H7 (cell line): ENCODE measurements at regions not wholly inside any gene's neighbourhood (a gene's known extent, or its start where the extent isn't known, plus 50 kb on each side); places are given as distances from the start of the nearest gene placed in this dataset.
A peak's percentile ranks its signal among the peaks of the same experiment; 100 is the strongest.

ENCODE experiments used
- DNase-seq: peaks from one replicate; pipeline ENCODE4 v3.0.0; 2012
- H3K27me3 ChIP-seq: 2 replicates; pipeline ENCODE4 v1.6.0; 2011; ENCODE audit warnings: mild to moderate bottlenecking, low read length; ENCODE audit not compliant: control insufficient read depth, insufficient read depth
- H3K36me3 ChIP-seq: replicated peaks from 2 replicates; pipeline ENCODE4 v1.5.1; 2011; ENCODE audit warnings: low read length; ENCODE audit not compliant: control insufficient read depth, insufficient read depth
- H3K4me3 ChIP-seq: 2 replicates; pipeline ENCODE4 v1.5.1; 2011; ENCODE audit warnings: low read depth, mild to moderate bottlenecking, control low read depth, low read length, moderate library complexity; ENCODE audit not compliant: insufficient read depth

DNA sequence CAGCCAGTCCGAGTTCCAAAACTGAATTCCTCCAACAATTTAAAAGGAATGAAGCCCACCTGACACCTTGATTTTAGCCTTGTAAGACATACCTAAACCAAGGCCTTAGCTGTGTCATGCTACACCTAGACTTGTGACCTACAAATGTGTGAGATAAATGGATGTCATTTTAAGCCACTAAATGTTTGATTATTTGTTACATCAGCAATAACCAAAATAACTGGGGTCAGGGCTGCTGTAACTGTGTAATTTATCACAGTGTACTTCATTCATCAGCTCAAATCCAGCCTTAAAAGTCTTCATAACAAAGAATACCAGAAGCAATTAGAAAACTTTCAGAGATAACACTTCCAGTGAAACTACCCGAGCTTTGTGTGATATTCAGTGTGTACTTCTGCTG lies 673.0 kb upstream of the ANO3 start:
- DNase-seq, result no peak
- Histone ChIP-seq H3K36me3 (no peaks in the 10 kb centered on the region), H3K4me3 (no peak overlapping the region), H3K27me3 (no peaks in the 10 kb centered on the region)

DNA sequence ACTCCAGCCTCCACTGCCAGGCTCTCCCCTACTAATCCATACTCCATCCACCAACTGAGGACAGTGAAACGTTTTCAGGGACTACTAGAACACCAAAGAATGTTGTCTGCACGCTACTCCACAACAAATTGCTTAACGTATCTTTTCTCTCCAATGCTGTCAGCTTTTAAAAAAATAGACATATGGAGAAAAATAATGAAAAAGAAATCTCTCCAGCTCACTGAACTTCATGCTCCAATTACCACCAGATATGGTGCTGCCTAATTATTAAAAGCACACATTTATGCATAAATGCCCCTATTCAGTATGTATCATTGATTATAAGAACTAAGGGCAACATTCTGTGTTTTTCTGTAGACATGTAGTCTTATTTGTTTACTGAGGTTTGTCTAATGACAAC lies 672.2 kb upstream of the ANO3 start:
- no peaks in the 10 kb centered on the region for H3K27me3 ChIP-seq
- DNase-seq, result no peak
- H3K36me3 ChIP-seq, result no peaks in the 10 kb centered on the region
- H3K4me3 ChIP-seq, result no peak overlapping the region

DNA sequence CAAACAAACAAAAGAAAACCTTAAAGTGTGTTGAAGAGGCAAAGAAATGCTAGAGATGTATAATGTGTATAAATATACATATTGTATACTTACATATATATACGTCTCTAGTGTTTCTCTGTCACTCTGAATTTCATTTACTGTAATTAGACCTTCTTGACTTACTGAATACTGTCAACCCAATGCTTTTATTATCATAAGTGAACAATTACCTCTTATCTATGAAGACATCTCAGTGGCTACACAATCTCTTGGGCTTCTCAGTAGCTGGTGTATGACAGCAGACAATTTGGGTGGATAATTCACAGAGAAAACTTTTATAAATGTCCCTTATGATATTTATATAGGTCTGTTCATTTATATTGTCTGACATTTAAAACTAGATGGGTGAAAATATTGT lies 664.1 kb upstream of the ANO3 start:
- no peaks in the 10 kb centered on the region for H3K27me3 ChIP-seq
- H3K4me3 ChIP-seq, result no peak overlapping the region
- no peaks in the 10 kb centered on the region for H3K36me3 ChIP-seq
- no peak for DNase-seq

DNA sequence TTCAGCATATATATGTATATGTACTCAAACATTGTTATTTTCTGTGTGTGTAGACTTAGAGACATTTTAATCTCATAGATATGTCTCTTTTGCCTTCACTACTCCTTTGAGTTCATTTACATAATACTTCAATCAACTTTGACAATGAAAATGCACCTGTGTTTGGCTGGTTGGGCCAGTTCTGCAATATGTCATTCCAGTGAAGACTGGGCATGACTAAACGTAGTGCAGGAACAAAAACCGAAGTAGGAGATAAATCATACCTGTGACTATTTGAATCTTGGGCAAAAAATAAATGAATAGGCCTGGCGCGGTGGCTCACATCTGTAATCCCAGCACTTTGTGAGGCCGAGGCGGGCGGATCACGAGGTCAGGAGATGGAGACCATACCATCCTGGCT lies 640.0 kb upstream of the ANO3 start:
- Histone ChIP-seq H3K4me3 (no peak overlapping the region), H3K27me3 (no peaks in the 10 kb centered on the region), H3K36me3 (no peaks in the 10 kb centered on the region)
- no peak for DNase-seq

DNA sequence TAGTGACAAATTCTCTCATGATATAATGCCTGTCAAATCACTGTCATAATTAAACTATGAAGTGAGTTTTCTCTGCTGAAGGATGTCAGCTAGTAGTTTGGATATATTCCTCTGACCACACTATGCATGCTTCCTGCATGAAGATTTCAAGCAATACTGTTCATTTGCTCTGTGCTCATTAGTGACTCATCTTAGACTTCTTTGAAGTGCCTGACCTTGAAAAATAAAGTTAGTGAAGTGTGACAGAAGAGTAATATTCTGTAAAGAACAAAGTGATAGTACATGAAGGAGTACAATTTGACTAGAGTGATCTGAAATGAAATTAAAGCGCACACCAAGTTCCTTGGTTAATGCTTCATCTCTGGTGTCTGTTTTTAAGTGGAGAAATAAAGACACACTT lies 629.5 kb upstream of the ANO3 start:
- no peak for DNase-seq
- no peaks in the 10 kb centered on the region for H3K27me3 ChIP-seq
- H3K36me3 ChIP-seq, result no peaks in the 10 kb centered on the region
- no peak overlapping the region for H3K4me3 ChIP-seq

DNA sequence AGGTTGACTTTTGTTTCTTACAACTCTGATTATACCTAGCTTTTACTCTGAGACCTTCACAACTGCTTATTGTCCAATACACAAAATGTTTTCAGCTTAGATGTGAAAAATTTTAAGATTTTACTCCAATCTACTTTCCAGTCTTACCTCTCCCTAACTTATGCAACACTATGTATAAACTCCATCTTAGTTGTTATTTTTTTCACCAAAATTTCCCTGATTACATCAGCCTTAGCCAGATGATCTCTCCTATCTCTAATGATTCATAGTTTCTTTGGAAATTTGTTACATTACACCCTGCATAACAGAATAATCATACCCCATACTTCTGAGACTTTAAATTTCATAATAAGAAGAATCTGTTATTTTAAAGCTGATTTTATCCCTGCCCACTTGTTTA lies 621.0 kb upstream of the ANO3 start:
- Histone ChIP-seq H3K27me3 (no peaks in the 10 kb centered on the region), H3K4me3 (no peak overlapping the region), H3K36me3 (no peaks in the 10 kb centered on the region)
- no peak for DNase-seq

DNA sequence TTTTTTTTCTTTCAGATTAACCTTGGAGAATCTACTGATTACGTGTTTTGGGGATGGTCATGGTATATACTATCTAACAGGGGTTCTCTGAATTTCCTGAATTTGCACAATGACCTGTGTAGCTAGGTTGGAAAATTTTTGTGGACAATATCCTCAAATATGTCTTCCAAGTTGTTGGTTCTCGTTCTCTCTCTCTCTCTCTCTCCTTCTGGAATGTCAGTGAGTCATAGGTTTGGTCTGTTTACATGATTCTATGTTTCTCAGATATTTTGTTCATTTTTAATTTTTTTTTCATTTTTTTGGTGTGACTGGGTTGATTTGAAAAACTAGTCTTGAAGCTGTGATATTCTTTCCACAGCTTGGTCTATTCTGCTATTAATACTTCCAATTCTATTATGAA lies 604.0 kb upstream of the ANO3 start:
- Histone ChIP-seq H3K36me3 (no peaks in the 10 kb centered on the region), H3K27me3 (no peaks in the 10 kb centered on the region), H3K4me3 (no peak overlapping the region)
- no peak for DNase-seq

DNA sequence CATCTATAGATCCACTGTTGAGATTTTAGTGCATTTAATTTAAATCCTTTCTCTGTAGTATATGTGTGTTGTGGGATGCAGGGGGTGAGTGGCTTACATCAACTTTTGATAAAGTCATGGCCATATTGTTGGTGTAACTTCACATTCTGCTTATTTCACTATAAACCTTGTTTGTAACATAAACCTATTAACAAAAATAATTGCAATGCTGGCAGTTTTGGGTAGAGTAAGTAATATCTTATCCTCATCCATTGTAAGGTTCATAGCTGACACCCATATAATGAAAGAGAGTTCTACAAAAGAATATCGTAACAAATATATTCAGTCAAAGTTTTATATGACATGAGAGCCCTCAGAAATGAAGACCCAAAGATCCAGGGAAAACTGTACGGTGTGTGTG lies 601.7 kb upstream of the ANO3 start:
- no peak for DNase-seq
- Histone ChIP-seq H3K36me3 (no peaks in the 10 kb centered on the region), H3K27me3 (no peaks in the 10 kb centered on the region), H3K4me3 (no peak overlapping the region)

DNA sequence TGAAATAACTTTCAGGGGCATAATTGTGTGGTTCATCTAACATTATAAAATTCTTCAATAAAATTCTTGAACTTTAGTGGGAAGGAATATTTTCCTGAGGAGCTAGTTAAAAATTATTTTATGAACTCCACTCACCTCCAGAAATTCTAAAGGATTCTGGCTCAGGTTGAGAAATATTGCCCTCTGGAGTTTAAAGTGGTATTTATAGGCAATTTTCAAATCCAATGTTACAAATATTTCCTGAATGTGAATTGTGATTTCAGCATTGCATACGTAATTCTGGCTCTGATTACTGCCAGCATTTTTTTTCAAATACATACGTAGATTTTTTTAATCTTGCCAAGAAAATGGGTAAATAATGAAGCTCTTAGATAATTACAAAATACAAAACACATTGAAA lies 598.2 kb upstream of the ANO3 start:
- Histone ChIP-seq H3K36me3 (no peaks in the 10 kb centered on the region), H3K4me3 (no peak overlapping the region), H3K27me3 (no peaks in the 10 kb centered on the region)
- DNase-seq, result no peak

DNA sequence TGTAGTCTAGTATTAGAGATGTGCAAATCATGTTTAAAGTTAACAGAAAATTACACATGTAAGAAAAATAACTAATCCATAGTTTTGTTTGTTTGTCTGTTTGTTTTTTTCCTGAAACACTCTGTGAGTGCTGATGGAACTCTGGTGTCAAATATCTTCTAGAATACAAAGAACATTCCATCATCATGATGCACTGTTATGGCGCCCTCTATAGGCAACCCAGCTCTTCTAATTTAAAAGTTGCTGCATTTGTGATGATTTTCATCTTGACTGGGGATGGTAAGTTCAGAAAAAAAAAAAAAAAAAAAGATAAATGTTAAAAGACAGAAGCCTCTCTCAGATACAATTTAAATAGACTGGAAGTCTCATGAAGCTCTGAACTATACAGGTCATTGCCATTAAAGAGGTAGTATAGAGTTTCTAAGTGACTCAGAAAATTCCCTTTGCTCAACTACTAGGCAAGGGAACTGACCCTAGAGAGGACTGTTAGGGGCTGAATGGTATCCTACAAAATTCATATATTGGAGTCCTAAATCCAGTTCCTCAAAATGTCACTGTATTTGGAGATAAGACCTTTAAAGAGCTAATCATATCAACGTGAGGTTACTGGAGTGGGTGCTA lies 597.2 kb upstream of the ANO3 start:
- Histone ChIP-seq H3K4me3 (no peak overlapping the region), H3K36me3 (no peaks in the 10 kb centered on the region), H3K27me3 (no peaks in the 10 kb centered on the region)
- DNase-seq, result peak; percentile 15

DNA sequence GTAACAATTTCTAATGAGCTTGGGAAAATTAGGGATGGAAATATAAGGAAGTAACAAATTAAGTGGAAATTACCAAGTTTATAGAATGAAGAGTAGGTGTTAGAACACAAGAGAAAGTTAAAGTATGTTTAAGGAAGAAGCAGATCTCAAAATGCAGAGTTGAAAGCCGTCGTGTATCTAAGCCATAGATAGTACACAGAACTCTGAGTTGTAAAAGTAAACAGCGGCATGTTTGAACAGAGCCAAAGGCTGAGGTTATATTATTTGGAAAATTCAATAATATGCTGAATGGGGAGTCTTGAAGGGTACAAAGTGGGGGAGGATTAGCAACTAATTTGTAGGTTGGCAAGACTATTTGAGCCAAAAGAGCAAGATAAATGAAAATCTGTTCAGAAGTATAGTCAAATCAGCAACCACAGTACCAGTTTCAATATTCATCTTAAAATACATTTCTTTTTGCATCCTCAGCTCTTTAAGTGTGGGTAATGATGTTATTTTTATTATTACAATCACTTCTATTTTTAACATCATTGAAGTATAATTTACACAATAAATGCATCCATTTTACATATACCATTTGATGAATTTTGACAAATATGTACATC lies 594.8 kb upstream of the ANO3 start:
- DNase-seq, result no peak
- Histone ChIP-seq H3K27me3 (no peaks in the 10 kb centered on the region), H3K4me3 (no peak overlapping the region)

DNA sequence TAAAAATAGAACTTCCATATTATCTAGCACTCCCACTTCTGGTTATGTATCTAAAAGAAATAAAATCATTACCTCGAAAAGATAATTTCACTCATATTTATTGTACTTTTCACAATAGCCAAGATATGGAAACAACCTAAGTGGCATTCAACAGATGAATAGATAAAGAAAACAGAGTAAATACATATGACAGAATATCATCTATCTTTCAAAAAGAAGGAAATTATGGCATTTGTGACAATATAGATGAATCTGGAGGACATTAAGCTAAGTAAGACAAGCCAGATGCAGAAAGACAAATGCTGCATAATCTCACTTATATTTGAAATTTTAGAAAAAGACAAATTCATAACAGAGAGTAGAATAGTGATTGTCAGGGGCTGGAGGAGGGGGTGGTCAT lies 590.0 kb upstream of the ANO3 start:
- Histone ChIP-seq H3K27me3 (no peaks in the 10 kb centered on the region), H3K4me3 (no peak overlapping the region), H3K36me3 (no peaks in the 10 kb centered on the region)
- no peak for DNase-seq

More for the DNA sequence above, 594.8 kb upstream of the ANO3 start:
- no peaks in the 10 kb centered on the region for H3K36me3 ChIP-seq

DNA sequence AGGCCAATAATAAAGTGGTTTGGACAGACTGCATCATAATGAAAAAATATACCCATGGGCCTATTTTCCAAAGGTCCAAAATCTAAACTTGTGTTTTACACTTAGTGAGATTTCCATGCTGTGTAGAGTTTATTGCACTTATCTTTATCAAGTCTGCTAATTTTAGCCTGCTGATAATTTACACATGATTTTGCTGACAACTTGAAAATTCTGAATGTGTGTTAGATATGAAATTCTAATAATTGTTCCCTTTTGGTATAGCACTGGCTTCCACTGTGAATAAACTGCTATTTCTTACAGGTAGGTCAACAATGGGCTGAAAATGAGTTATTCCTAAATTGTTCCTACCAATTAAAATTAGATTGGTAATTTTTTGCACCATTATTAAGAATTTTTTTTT lies 589.1 kb upstream of the ANO3 start:
- Histone ChIP-seq H3K36me3 (no peaks in the 10 kb centered on the region), H3K27me3 (no peaks in the 10 kb centered on the region), H3K4me3 (no peak overlapping the region)
- DNase-seq, result no peak

DNA sequence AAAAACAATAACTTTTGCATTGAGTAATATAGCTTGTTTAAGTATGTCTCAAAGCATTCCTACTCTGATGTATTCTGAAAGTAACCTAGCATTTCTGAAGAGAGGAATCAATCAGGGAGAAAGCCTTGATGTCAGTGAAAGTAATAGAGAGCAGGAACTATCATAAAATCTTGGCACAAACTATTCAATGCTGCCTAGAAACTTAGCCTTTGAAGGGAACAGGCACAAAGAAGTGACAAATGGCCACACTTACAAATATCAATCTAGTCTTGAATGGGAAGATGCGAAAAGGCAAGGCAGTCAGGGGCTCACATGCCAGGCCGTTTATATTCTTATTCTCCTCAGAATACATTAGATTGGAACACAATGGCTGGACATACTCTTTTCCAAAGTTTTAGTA lies 576.5 kb upstream of the ANO3 start:
- H3K36me3 ChIP-seq, result no peaks in the 10 kb centered on the region
- no peaks in the 10 kb centered on the region for H3K27me3 ChIP-seq
- DNase-seq, result no peak
- H3K4me3 ChIP-seq, result no peak overlapping the region

DNA sequence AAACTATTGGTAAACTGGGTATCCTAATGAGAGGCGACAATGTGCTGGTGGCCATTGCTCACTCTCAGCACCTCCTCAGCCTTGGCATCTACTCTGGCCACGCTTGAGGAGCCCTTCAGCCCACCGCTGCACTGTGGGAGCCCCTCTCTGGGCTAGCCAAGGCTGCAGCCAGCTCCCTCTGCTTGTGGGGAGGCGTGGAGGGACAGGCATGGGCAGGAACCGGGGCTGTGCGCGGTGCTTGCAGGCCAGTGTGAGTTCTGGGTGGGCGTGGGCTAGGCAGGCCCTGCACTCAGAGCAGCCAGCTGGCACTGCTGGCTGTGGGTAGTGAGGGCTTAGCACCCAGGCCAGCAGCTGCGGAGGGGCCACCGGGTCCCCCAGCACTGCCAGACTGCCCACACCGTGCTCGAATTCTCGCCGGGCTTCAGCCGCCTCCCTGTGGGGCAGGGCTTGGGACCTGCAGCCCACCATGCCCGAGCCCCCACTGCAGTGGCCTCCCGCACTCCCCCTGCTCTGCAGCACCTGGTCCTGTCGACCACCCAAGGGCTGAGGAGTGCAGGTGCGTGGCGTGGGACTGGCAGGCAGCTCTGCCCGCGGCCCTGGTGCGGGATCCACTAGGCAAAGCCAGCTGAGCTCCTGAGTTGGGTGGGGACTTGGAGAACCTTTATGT lies 575.9 kb upstream of the ANO3 start:
- DNase-seq, result no peak
- Histone ChIP-seq H3K36me3 (no peaks in the 10 kb centered on the region), H3K4me3 (no peak overlapping the region), H3K27me3 (no peaks in the 10 kb centered on the region)
